K562 (cell line): ENCODE measurements at regions not wholly inside any gene's neighbourhood (a gene's known extent, or its start where the extent isn't known, plus 50 kb on each side); places are given as distances from the start of the nearest gene placed in this dataset.

Source experiments
- ATAC-seq: fragments of 200-7000 bp; cut with Tn5 transposase; 3 replicates; pipeline ENCODE4 v1.9.1; 2020; ENCODE audit warnings: moderate library complexity
- BruUV-seq: library from RNA; stranded (reverse); fragments of 400-500 nt; replicated peaks from 2 replicates; lab custom pipeline; 2021; lab: Mats Ljungman, UMichigan
- CTCF ChIA-PET: fragments of 300-600 bp; formaldehyde crosslinking; extraction: SDS; loops from one replicate; lab custom pipeline; 2021; ENCODE audit warnings: low intra/inter-chr PET ratio; lab: Yijun Ruan, JAX
- POLR2A ChIA-PET: fragments of 300-600, 350-650 bp; sonication (Branson Sonifier 250); formaldehyde crosslinking; extraction: SDS; loops from one replicate; lab custom pipeline; 2021; ENCODE audit warnings: antibody characterized with exemption, inconsistent platforms; lab: Yijun Ruan, JAX
- DNase-seq, 4 experiments: peaks; one replicate each; pipeline versions ENCODE4 v3.0.0 to v3.0.0-alpha.2; 2011 to 2018; ENCODE audit warnings: low spot score in 3 of 4, mixed read lengths in 3 of 4; ENCODE audit errors: extremely low read depth in 1 of 4
- FAIRE-seq: peaks from 2 replicates; lab custom pipeline; 2011; peaks lifted over from hg19 to GRCh38; lab: Jason Lieb, UNC
- H2AFZ ChIP-seq: 2 replicates; pipeline ENCODE4 v1.6.0; 2011; ENCODE audit warnings: low read depth, low read length, control low read depth, inconsistent platforms
- H3K27ac ChIP-seq: fragments of 200-600 bp; 3 replicates; pipeline ENCODE4 v1.8.0; 2011; ENCODE audit warnings: low read depth, mild to moderate bottlenecking, control low read depth, inconsistent platforms, low read length, moderate library complexity, mixed read lengths; ENCODE audit errors: extremely low read depth
- H3K27me3 ChIP-seq, 2 experiments: fragments of 300-600 bp in 1 of 2; 2 replicates in 1 of 2; 3 replicates in 1 of 2; pipeline versions ENCODE4 v1.6.0 to v1.8.0; 2011; ENCODE audit warnings: inconsistent platforms in 2 of 2, low read length in 2 of 2, mild to moderate bottlenecking in 1 of 2, mixed read lengths in 1 of 2, moderate library complexity in 1 of 2; ENCODE audit not compliant: control insufficient read depth in 2 of 2, insufficient read depth in 2 of 2
- H3K36me3 ChIP-seq: fragments of 300-600 bp; 3 replicates; pipeline ENCODE4 v1.8.0; 2011; ENCODE audit warnings: mild to moderate bottlenecking, low read length, inconsistent platforms; ENCODE audit not compliant: control insufficient read depth, insufficient read depth
- H3K4me1 ChIP-seq, 2 experiments: fragments of 200-600 bp in 1 of 2; replicated peaks in 1 of 2; 2 replicates in 1 of 2; 3 replicates in 1 of 2; pipeline versions ENCODE4 v1.5.1 to v1.8.0; 2011; ENCODE audit warnings: inconsistent platforms in 2 of 2, low read length in 2 of 2, mild to moderate bottlenecking in 1 of 2, mixed read lengths in 1 of 2, moderate library complexity in 1 of 2; ENCODE audit not compliant: control insufficient read depth in 2 of 2, insufficient read depth in 2 of 2
- H3K4me2 ChIP-seq: 2 replicates; pipeline ENCODE4 v1.6.1; 2011; ENCODE audit warnings: low read length, control low read depth, inconsistent platforms, mixed read lengths; ENCODE audit not compliant: insufficient read depth
- H3K4me3 ChIP-seq: fragments of 200-600 bp; sonication (generic), shearing (Covaris generic); 2 replicates; pipeline ENCODE4 v1.5.1; 2016; ENCODE audit warnings: control low read depth, inconsistent platforms
- H3K79me2 ChIP-seq: fragments of 200-600 bp; 3 replicates; pipeline ENCODE4 v1.8.0; 2011; ENCODE audit warnings: low read length, inconsistent platforms; ENCODE audit not compliant: control insufficient read depth, insufficient read depth
- H3K9ac ChIP-seq, 2 experiments: 2 replicates each; pipeline versions ENCODE4 v1.6.0 to v1.6.1; 2011; ENCODE audit warnings: low read depth in 2 of 2, low read length in 2 of 2, control low read depth in 1 of 2, inconsistent platforms in 1 of 2, mild to moderate bottlenecking in 1 of 2, mixed read lengths in 1 of 2; ENCODE audit not compliant: insufficient read depth in 1 of 2
- H3K9me1 ChIP-seq: one replicate; pipeline ENCODE4 v1.6.0; 2011; ENCODE audit warnings: inconsistent platforms, mild to moderate bottlenecking, low read length, moderate library complexity; ENCODE audit not compliant: control insufficient read depth, insufficient read depth
- H3K9me3 ChIP-seq: replicated peaks from 2 replicates; pipeline ENCODE4 v1.5.1; 2011; ENCODE audit warnings: low read depth, low read length, inconsistent platforms; ENCODE audit not compliant: control insufficient read depth, insufficient read depth
- H4K20me1 ChIP-seq: replicated peaks from 2 replicates; pipeline ENCODE4 v1.6.1; 2011; ENCODE audit warnings: low read length, inconsistent platforms, mixed read lengths; ENCODE audit not compliant: control insufficient read depth, insufficient read depth
- ARID4B ChIP-seq: sonication (generic); formaldehyde crosslinking; IDR thresholded peaks from 2 replicates; pipeline ENCODE4 v1.8.0; 2022; ENCODE audit warnings: mild to moderate bottlenecking, missing genetic modification reagents
- CBFA2T2 ChIP-seq: fragments of 450-650 bp; conservative IDR thresholded peaks from 2 replicates; pipeline ENCODE4 v1.6.1; 2017; ENCODE audit warnings: mild to moderate bottlenecking
- CBX5 ChIP-seq: IDR thresholded peaks from 2 replicates; pipeline ENCODE4 v1.6.1; 2014; ENCODE audit warnings: low read depth, borderline replicate concordance
- CREBBP ChIP-seq: IDR thresholded peaks from one replicate; pipeline ENCODE4 v1.6.1; 2012; ENCODE audit warnings: low read depth, mild to moderate bottlenecking, control low read depth, inconsistent platforms, low read length
- CXXC5 ChIP-seq: fragments of 250-450 bp; sonication (Bioruptor Pico); IDR thresholded peaks from 2 replicates; pipeline ENCODE4 v1.8.0; 2022; ENCODE audit warnings: inconsistent platforms, mild to moderate bottlenecking, moderate library complexity
- EP400 ChIP-seq: fragments of 450-650 bp; IDR thresholded peaks from 2 replicates; pipeline ENCODE4 v1.6.1; 2017; ENCODE audit warnings: antibody characterized with exemption, mild to moderate bottlenecking, moderate library complexity
- ETV1 ChIP-seq: fragments of 450-650 bp; conservative IDR thresholded peaks from 2 replicates; pipeline ENCODE4 v1.6.1; 2016; ENCODE audit warnings: missing genetic modification characterization, control low read depth, low read depth, missing compliant biosample characterization
- FOXJ2 ChIP-seq: fragments of 200-800 bp; sonication (Bioruptor generic); IDR thresholded peaks from 2 replicates; pipeline ENCODE4 v1.6.1; 2016; ENCODE audit warnings: missing genetic modification characterization, missing compliant biosample characterization
- LEF1 ChIP-seq: fragments of 450-650 bp; IDR thresholded peaks from 2 replicates; pipeline ENCODE4 v1.6.1; 2016; ENCODE audit warnings: mild to moderate bottlenecking
- NKRF ChIP-seq: fragments of 450-650 bp; IDR thresholded peaks from 2 replicates; pipeline ENCODE4 v1.6.1; 2016; ENCODE audit warnings: borderline replicate concordance
- RBM39 ChIP-seq: fragments of 200-400 bp; formaldehyde crosslinking; optimal IDR thresholded peaks from 2 replicates; pipeline ENCODE3; 2018; ENCODE audit warnings: low read depth, low read length
- SAFB2 ChIP-seq: fragments of 200-400 bp; formaldehyde crosslinking; IDR thresholded peaks from 2 replicates; pipeline ENCODE4 v1.6.1; 2018; ENCODE audit warnings: borderline replicate concordance, low read length, low read depth, moderate library complexity; ENCODE audit not compliant: severe bottlenecking
- SIX5 ChIP-seq, 2 experiments: IDR thresholded peaks; 2 replicates each; pipeline ENCODE4 v1.6.1; 2011; ENCODE audit warnings: low read length in 2 of 2, borderline replicate concordance in 1 of 2, low read depth in 1 of 2, mild to moderate bottlenecking in 1 of 2, moderate library complexity in 1 of 2; ENCODE audit not compliant: insufficient read depth in 1 of 2
- SMAD4 ChIP-seq: fragments of 250-450 bp; sonication (Bioruptor Pico); conservative IDR thresholded peaks from 2 replicates; pipeline ENCODE4 v1.8.0; 2021; ENCODE audit warnings: inconsistent platforms, mild to moderate bottlenecking, moderate library complexity
- SP2 ChIP-seq: IDR thresholded peaks from 2 replicates; pipeline ENCODE4 v1.6.1; 2011; ENCODE audit warnings: mild to moderate bottlenecking, low read depth, low read length, moderate library complexity; ENCODE audit not compliant: poor library complexity, severe bottlenecking; ENCODE audit errors: extremely low read depth
- TAF7 ChIP-seq: fragments of 450-650 bp; IDR thresholded peaks from 2 replicates; pipeline ENCODE4 v1.6.1; 2016; ENCODE audit warnings: missing genetic modification characterization, missing compliant biosample characterization
- U2AF1 ChIP-seq: fragments of 200-400 bp; formaldehyde crosslinking; optimal IDR thresholded peaks from 2 replicates; pipeline ENCODE3; 2017; ENCODE audit warnings: mild to moderate bottlenecking, low read depth, low read length, moderate library complexity
- ZNF134 ChIP-seq: fragments of 250-450 bp; sonication (Bioruptor Pico); conservative IDR thresholded peaks from 2 replicates; pipeline ENCODE4 v1.4.0; 2020
- ZNF785 ChIP-seq: fragments of 250-450 bp; sonication (Bioruptor Pico); IDR thresholded peaks from 2 replicates; pipeline ENCODE4 v1.4.0; 2020; ENCODE audit warnings: mild to moderate bottlenecking
- WGBS: fragments of 100-300 bp; shearing (Covaris generic); methylation state at CpG from one replicate; pipeline ENCODE4 v1.1.6; 2016; ENCODE audit warnings: low coverage, mixed read lengths; ENCODE audit not compliant: insufficient coverage; ENCODE audit errors: missing lambda C conversion rate; 5-methylcytosine and 5-hydroxymethylcytosine counted together
- in situ Hi-C: fragments of 300-500 bp; cut with MboI; formaldehyde crosslinking; loops from 4 replicates; pipeline ENCODE4 v1.15.0; 2018; ENCODE audit warnings: inconsistent platforms, mixed read lengths
- intact Hi-C: fragments of 100-400 bp; cut with micrococcal nuclease; formaldehyde crosslinking; loops from 2 replicates; pipeline ENCODE4 v1.14.2; 2022

- ATAC-seq (no peak), DNase-seq (no peak), FAIRE-seq (no peak)
- 2% methylated on average over 4 of the region's 4 CpGs for WGBS
- no peaks in the 10 kb centered on the region for H3K36me3 ChIP-seq
- no peaks in the 10 kb centered on the region for H3K9me3 ChIP-seq
- CTCF ChIA-PET: no interaction called here
- H4K20me1 ChIP-seq: no peaks in the 10 kb centered on the region
- POLR2A ChIA-PET: no interaction called here
- no peak overlapping the region for H3K9ac ChIP-seq
- no TSS peak for BruUV-seq
- no peaks in the 10 kb centered on the region for H3K27me3 ChIP-seq
- no peaks in the 10 kb centered on the region for H3K4me1 ChIP-seq
- no peak overlapping the region for H3K4me3 ChIP-seq
- no peak overlapping the region for H2AFZ ChIP-seq
- H3K4me2 ChIP-seq: no peak overlapping the region
- in situ Hi-C loops (loop anchor here (25.0 kb wide), 1 partner anchor 891 kb away; no protein-coding TSS in a partner anchor), intact Hi-C loops (loop anchor here (10.0 kb wide), 1 partner anchor 419 kb away; no protein-coding TSS in a partner anchor)
- H3K79me2 ChIP-seq: no peaks in the 10 kb centered on the region
- H3K27ac ChIP-seq: no peak overlapping the region
- H3K9me1 ChIP-seq: no peaks in the 10 kb centered on the region
- TF ChIP-seq ZNF785: no peak
- TF ChIP-seq RBM39: no peak
- TF ChIP-seq CREBBP: no peak
- no peak for TF ChIP-seq SAFB2
- no peak for TF ChIP-seq CBFA2T2
- TF ChIP-seq FOXJ2 (tag): no peak
- no peak for TF ChIP-seq SIX5 (IDR thresholded peaks at IDR 0.05; ENCODE audit: borderline replicate concordance in 1 of 2, insufficient read depth in 1 of 2, low read depth in 1 of 2, low read length in 2 of 2)
- TF ChIP-seq CXXC5 (CRISPR knock-in tag): no peak
- TF ChIP-seq SP2: no peak
- TF ChIP-seq CBX5: no peak
- no peak for TF ChIP-seq EP400
- TF ChIP-seq U2AF1: no peak
- no peak for TF ChIP-seq LEF1
- no peak for TF ChIP-seq NKRF
- TF ChIP-seq TAF7 (tag): no peak
- no peak for TF ChIP-seq ZNF134 (CRISPR knock-in tag)
- TF ChIP-seq SMAD4 (CRISPR knock-in tag): no peak
- no peak for TF ChIP-seq ARID4B
- no peak for TF ChIP-seq ETV1 (tag)
These were observed 430.6 kb downstream of the KLF12 start for GRCh38 chr13:73703606-73704005.
